GM23248 (cell line): ENCODE measurements at regions not wholly inside any gene's neighbourhood (a gene's known extent, or its start where the extent isn't known, plus 50 kb on each side); places are given as distances from the start of the nearest gene placed in this dataset.
A peak's percentile ranks its signal among the peaks of the same experiment; 100 is the strongest.

ENCODE experiments used
- DNase-seq: peaks from one replicate; pipeline ENCODE4 v3.0.0-alpha.2; 2015
- H2AFZ ChIP-seq: fragments of 200-600 bp; sonication (generic); 2 replicates; pipeline ENCODE4 v1.6.1; 2016; ENCODE audit warnings: antibody characterized with exemption
- H3F3A ChIP-seq: fragments of 200-600 bp; sonication (generic); 2 replicates; pipeline ENCODE4 v1.6.1; 2016; ENCODE audit warnings: mild to moderate bottlenecking, antibody characterized with exemption, mixed run types; ENCODE audit not compliant: insufficient read depth
- H3K27ac ChIP-seq: fragments of 200-600 bp; sonication (generic); 2 replicates; pipeline ENCODE4 v1.5.1; 2016; ENCODE audit warnings: mild to moderate bottlenecking
- H3K27me3 ChIP-seq: fragments of 200-600 bp; sonication (generic); replicated peaks from 2 replicates; pipeline ENCODE4 v1.6.1; 2016; ENCODE audit warnings: mild to moderate bottlenecking; ENCODE audit not compliant: insufficient read depth
- H3K36me3 ChIP-seq: fragments of 200-600 bp; sonication (generic); 2 replicates; pipeline ENCODE4 v1.6.1; 2016; ENCODE audit warnings: low read depth, mild to moderate bottlenecking
- H3K4me1 ChIP-seq: fragments of 200-600 bp; sonication (generic); 2 replicates; pipeline ENCODE4 v1.6.1; 2016; ENCODE audit warnings: mild to moderate bottlenecking; ENCODE audit not compliant: insufficient read depth
- H3K4me2 ChIP-seq: fragments of 200-600 bp; sonication (generic); one replicate; pipeline ENCODE4 v1.6.1; 2016; ENCODE audit warnings: mild to moderate bottlenecking; ENCODE audit not compliant: unreplicated experiment
- H3K4me3 ChIP-seq: fragments of 200-600 bp; sonication (generic); 2 replicates; pipeline ENCODE4 v1.5.1; 2016; ENCODE audit warnings: mild to moderate bottlenecking
- H3K79me2 ChIP-seq: fragments of 200-600 bp; sonication (generic); 2 replicates; pipeline ENCODE4 v1.6.1; 2016; ENCODE audit warnings: mild to moderate bottlenecking; ENCODE audit not compliant: insufficient read depth
- H3K9ac ChIP-seq: fragments of 200-600 bp; sonication (generic); 2 replicates; pipeline ENCODE4 v1.6.1; 2016; ENCODE audit warnings: mild to moderate bottlenecking
- H3K9me2 ChIP-seq: fragments of 200-600 bp; sonication (generic); 2 replicates; pipeline ENCODE4 v1.6.1; 2016; ENCODE audit warnings: mixed run types, mild to moderate bottlenecking, moderate library complexity; ENCODE audit not compliant: insufficient read depth
- H3K9me3 ChIP-seq: fragments of 200-600 bp; sonication (generic); one replicate; pipeline ENCODE4 v1.6.1; 2017; ENCODE audit warnings: low read depth
- H4K20me1 ChIP-seq: fragments of 200-600 bp; sonication (generic); 2 replicates; pipeline ENCODE4 v1.6.0; 2016; ENCODE audit not compliant: insufficient read depth
- EZH2 ChIP-seq: fragments of 200-600 bp; sonication (generic); IDR thresholded peaks from 2 replicates; pipeline ENCODE4 v1.6.1; 2018; ENCODE audit warnings: antibody characterized with exemption, mild to moderate bottlenecking; ENCODE audit not compliant: insufficient read depth, poor library complexity, severe bottlenecking
- EZH2phosphoT487 ChIP-seq: fragments of 200-600 bp; sonication (generic); IDR thresholded peaks from 2 replicates; pipeline ENCODE4 v1.6.1; 2018; ENCODE audit warnings: antibody characterized with exemption, moderate library complexity, mild to moderate bottlenecking, low read depth; ENCODE audit not compliant: insufficient read depth
- WGBS, 2 experiments: methylation state at CpG; one replicate each; pipeline ENCODE4 v1.1.6; 2015 to 2017; ENCODE audit warnings: low lambda C conversion rate in 2 of 2, low coverage in 1 of 2; ENCODE audit errors: missing lambda C conversion rate in 2 of 2; 5-methylcytosine and 5-hydroxymethylcytosine counted together
- in situ Hi-C: fragments of 300-500 bp; cut with MboI; formaldehyde crosslinking; loops from 2 replicates; pipeline ENCODE4 v1.15.0; 2020

- WGBS, 2 experiments = 0 to 2% methylated on average over 3 of the region's 3 CpGs
- Histone ChIP-seq H3K27me3 (0 out of 2 replicates have a peak, but pooled peaks cover 3% of the 10 kb centered on the region), H3K9me3 (no peaks in the 10 kb centered on the region)
These were observed 140.4 kb downstream of the ZNF326 start for GRCh38 chr1:90135286-90135685.

GRCh38 chr1:90134175-90134955, 139.5 kb downstream of the ZNF326 start:
- no peaks in the 10 kb centered on the region for H3F3A ChIP-seq
- WGBS, 2 experiments = 0 to 3% methylated on average over 6 of the region's 6 CpGs
- no peak for DNase-seq
- H3K9me2 ChIP-seq = no peaks in the 10 kb centered on the region
- H3K79me2 ChIP-seq = no peaks in the 10 kb centered on the region
- no peak overlapping the region for H3K27ac ChIP-seq
- no peak overlapping the region for H2AFZ ChIP-seq
- no peak overlapping the region for H3K4me2 ChIP-seq
- H3K27me3 ChIP-seq = 0 out of 2 replicates have a peak, but pooled peaks cover 3% of the 10 kb centered on the region
- no peak overlapping the region for H3K9ac ChIP-seq
- no peaks in the 10 kb centered on the region for H3K9me3 ChIP-seq
- no peaks in the 10 kb centered on the region for H4K20me1 ChIP-seq
- H3K36me3 ChIP-seq = no peaks in the 10 kb centered on the region
- no peak for TF ChIP-seq EZH2
- no peak for TF ChIP-seq EZH2phosphoT487
- H3K4me3 ChIP-seq = no peak overlapping the region
- in situ Hi-C loops = no loop called here
- H3K4me1 ChIP-seq = no peaks in the 10 kb centered on the region

More at GRCh38 chr1:90135286-90135685, 140.4 kb downstream of the ZNF326 start:
- no peaks in the 10 kb centered on the region for H3K36me3 ChIP-seq
- no peak overlapping the region for H3K4me2 ChIP-seq
- TF ChIP-seq EZH2phosphoT487 (no peak), EZH2 (no peak)
- in situ Hi-C loops = no loop called here
- no peak for DNase-seq
- no peaks in the 10 kb centered on the region for H3K79me2 ChIP-seq
- H3K4me1 ChIP-seq = no peaks in the 10 kb centered on the region
- H2AFZ ChIP-seq = no peak overlapping the region
- H3K9ac ChIP-seq = no peak overlapping the region
- H4K20me1 ChIP-seq = no peaks in the 10 kb centered on the region
- no peaks in the 10 kb centered on the region for H3F3A ChIP-seq
- H3K27ac ChIP-seq = no peak overlapping the region
- no peaks in the 10 kb centered on the region for H3K9me2 ChIP-seq
- H3K4me3 ChIP-seq = no peak overlapping the region

- H3K27me3 ChIP-seq = 0 out of 2 replicates have a peak, but pooled peaks cover 3% of the 10 kb centered on the region
- H3F3A ChIP-seq = no peaks in the 10 kb centered on the region
- H3K27ac ChIP-seq = no peak overlapping the region
- H3K9me2 ChIP-seq = no peaks in the 10 kb centered on the region
- 3 to 8% methylated on average over 2 of the region's 2 CpGs for WGBS, 2 experiments
- TF ChIP-seq EZH2phosphoT487 = no peak
- no peak for TF ChIP-seq EZH2
- no peaks in the 10 kb centered on the region for H4K20me1 ChIP-seq
- peak; percentile 16 for DNase-seq
- in situ Hi-C loops = no loop called here
- H3K4me1 ChIP-seq = no peaks in the 10 kb centered on the region
- no peak overlapping the region for H3K9ac ChIP-seq
- H2AFZ ChIP-seq = no peak overlapping the region
- no peaks in the 10 kb centered on the region for H3K79me2 ChIP-seq
- no peaks in the 10 kb centered on the region for H3K9me3 ChIP-seq
- no peak overlapping the region for H3K4me2 ChIP-seq
- no peak overlapping the region for H3K4me3 ChIP-seq
- H3K36me3 ChIP-seq = no peaks in the 10 kb centered on the region
These were observed 138.2 kb downstream of the ZNF326 start for GRCh38 chr1:90133133-90133532.

- Histone ChIP-seq H3K4me1 (no peaks in the 10 kb centered on the region), H3K4me2 (no peak overlapping the region), H3K79me2 (no peaks in the 10 kb centered on the region), H3K9me3 (no peaks in the 10 kb centered on the region), H3K27ac (no peak overlapping the region), H3K4me3 (no peak overlapping the region), H3K9me2 (no peaks in the 10 kb centered on the region), H4K20me1 (no peaks in the 10 kb centered on the region), H3K36me3 (no peaks in the 10 kb centered on the region), H3K9ac (no peak overlapping the region), H3K27me3 (0 out of 2 replicates have a peak, but pooled peaks cover 3% of the 10 kb centered on the region), H2AFZ (no peak overlapping the region), H3F3A (no peaks in the 10 kb centered on the region)
- WGBS, 2 experiments = 0 to 5% methylated on average over 1 of the region's 1 CpG
- DNase-seq = no peak
- in situ Hi-C loops = no loop called here
- TF ChIP-seq EZH2 (no peak), EZH2phosphoT487 (no peak)
These were observed 137.4 kb downstream of the ZNF326 start for GRCh38 chr1:90132306-90132705.
